Muscle of leg (tissue), 3 donors: ENCODE measurements at regions not wholly inside any gene's neighbourhood (a gene's known extent, or its start where the extent isn't known, plus 50 kb on each side); places are given as distances from the start of the nearest gene placed in this dataset.

Experiments
- DNase-seq: peaks from one replicate; pipeline ENCODE4 v3.0.0; 2013
- H3K27ac ChIP-seq: one replicate; pipeline ENCODE4 v1.5.1; 2013; ENCODE audit warnings: mild to moderate bottlenecking, low read length, control low read depth
- H3K27me3 ChIP-seq: one replicate; pipeline ENCODE4 v1.6.1; 2013; ENCODE audit warnings: low read length; ENCODE audit not compliant: control insufficient read depth, insufficient read depth
- H3K36me3 ChIP-seq: one replicate; pipeline ENCODE4 v1.6.1; 2013; ENCODE audit warnings: low read length; ENCODE audit not compliant: control insufficient read depth, insufficient read depth
- H3K4me1 ChIP-seq: one replicate; pipeline ENCODE4 v1.6.1; 2013; ENCODE audit warnings: low read length; ENCODE audit not compliant: control insufficient read depth, insufficient read depth
- H3K4me3 ChIP-seq: one replicate; pipeline ENCODE4 v1.5.1; 2013; ENCODE audit warnings: low read length, control low read depth
- H3K9me3 ChIP-seq: replicated peaks from 2 replicates; pipeline ENCODE4 v1.6.1; 2013; ENCODE audit warnings: low read depth, low read length; ENCODE audit not compliant: control insufficient read depth
- WGBS: methylation state at CpG from one replicate; pipeline ENCODE4 v1.1.5; 2013; ENCODE audit warnings: missing lambda C conversion rate; ENCODE audit not compliant: insufficient coverage; 5-methylcytosine and 5-hydroxymethylcytosine counted together

DNA sequence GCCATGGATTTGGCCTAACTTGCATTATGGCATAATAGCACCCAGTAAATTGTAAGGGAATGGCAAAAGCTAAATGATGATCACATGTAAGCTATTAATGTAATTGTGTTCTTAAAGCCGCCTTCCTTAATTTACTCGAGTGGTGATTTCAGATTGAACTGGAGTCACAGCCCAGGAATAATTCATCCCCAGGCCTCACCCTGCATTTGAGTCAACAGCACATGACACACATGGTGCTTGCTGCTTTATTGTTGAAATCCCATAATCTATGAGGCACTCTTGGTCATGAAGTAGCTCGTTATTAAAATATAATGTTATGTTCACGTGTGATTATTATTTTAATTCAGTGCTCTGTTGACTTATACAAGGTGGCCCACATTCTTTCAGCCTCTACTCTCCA is 547.5 kb downstream of the VRK1 start:
- no peaks in the 10 kb centered on the region for H3K36me3 ChIP-seq
- H3K27ac ChIP-seq: no peak overlapping the region
- H3K4me1 ChIP-seq: no peaks in the 10 kb centered on the region
- DNase-seq: no peak
- WGBS: no CpG with 5 or more reads among the region's 4 CpGs
- H3K27me3 ChIP-seq: no peaks in the 10 kb centered on the region
- H3K4me3 ChIP-seq: no peak overlapping the region
- no peaks in the 10 kb centered on the region for H3K9me3 ChIP-seq

DNA sequence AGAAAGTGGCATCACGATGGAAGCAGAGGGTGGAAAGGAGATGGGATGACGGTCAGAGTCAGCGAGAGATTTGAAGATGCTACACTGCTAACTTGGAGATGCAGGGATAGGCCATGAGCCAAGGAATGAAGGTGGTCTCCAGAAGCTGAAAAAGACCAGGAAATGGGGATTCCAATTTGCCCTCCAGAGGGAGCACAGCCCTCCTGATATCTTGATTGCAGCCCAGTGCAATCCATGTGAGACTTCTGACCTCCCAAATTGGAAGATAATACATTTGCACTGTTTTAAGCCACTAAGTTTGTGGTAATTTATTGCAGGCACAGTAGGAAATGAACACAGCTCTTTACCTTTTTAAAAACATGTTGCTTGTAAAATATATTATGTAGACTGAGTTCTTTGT is 549.5 kb downstream of the VRK1 start:
- Histone ChIP-seq H3K27me3 (no peaks in the 10 kb centered on the region), H3K27ac (no peak overlapping the region), H3K36me3 (no peaks in the 10 kb centered on the region), H3K4me3 (no peak overlapping the region), H3K9me3 (no peaks in the 10 kb centered on the region), H3K4me1 (no peaks in the 10 kb centered on the region)
- WGBS: 73% methylated on average over 3 of the region's 3 CpGs
- no peak for DNase-seq

DNA sequence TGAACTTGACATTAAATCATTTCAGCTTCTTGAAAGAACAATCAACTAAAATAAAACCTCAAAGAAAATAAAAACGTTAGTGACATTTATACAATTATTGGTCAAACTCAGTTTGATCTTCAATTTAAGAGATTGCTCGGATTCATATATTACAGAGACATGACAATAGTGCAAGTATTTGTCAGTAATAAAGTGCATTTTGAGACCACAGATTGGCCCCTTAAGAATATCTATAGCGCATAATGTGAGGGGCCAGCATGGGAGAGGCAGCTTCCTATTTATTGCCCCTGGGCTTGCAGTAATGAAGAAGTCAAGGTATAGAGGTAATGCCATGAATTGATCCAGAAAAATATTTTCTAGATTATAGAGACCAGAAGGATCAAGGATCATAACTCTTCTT is 552.3 kb downstream of the VRK1 start:
- H3K36me3 ChIP-seq: no peaks in the 10 kb centered on the region
- no peaks in the 10 kb centered on the region for H3K27me3 ChIP-seq
- no peak overlapping the region for H3K27ac ChIP-seq
- WGBS: no CpG with 5 or more reads among the region's 3 CpGs
- no peaks in the 10 kb centered on the region for H3K9me3 ChIP-seq
- no peaks in the 10 kb centered on the region for H3K4me1 ChIP-seq
- H3K4me3 ChIP-seq: no peak overlapping the region
- no peak for DNase-seq

DNA sequence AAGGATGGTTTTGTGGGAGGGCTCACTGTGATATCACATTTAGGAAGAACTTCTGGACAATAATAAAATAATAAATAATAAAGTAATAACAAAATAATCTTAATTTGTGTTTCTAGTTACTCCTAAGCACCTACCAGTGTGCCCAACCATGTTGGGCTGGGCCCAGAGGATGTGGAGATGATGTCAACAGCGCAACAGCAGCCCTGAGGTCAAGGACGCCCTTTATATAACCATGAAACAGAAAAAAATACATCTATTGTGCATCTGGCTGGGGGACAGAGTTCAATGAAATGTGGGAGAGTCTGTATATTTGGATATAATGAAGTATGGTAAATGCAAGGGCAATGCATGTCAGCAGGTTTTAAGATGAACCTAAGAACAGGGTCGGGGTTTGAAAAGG is 552.8 kb downstream of the VRK1 start:
- no peak overlapping the region for H3K4me3 ChIP-seq
- H3K27ac ChIP-seq: no peak overlapping the region
- no peak for DNase-seq
- no peaks in the 10 kb centered on the region for H3K36me3 ChIP-seq
- WGBS: no CpG with 5 or more reads among the region's 3 CpGs
- H3K27me3 ChIP-seq: no peaks in the 10 kb centered on the region
- H3K4me1 ChIP-seq: no peaks in the 10 kb centered on the region
- no peaks in the 10 kb centered on the region for H3K9me3 ChIP-seq

DNA sequence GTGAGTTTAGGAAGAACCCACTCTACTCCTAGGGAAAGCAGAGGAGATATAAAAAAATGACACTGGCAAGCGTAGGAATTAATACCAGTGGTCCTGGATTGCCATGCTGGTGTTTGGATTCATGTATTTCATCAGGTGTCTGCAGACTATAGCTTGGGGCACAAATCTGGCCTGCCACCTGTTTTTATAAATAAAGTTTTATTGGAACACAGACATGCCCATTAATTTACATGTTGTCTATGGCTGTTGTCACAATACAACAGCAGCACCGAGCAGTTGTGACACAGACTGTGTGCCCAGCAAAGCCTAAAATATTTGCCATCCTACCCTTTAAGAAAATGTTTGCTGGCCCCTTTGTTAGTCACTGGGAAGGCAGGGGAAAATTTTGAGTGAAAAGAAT is 553.2 kb downstream of the VRK1 start:
- 71% methylated on average over 1 of the region's 2 CpGs for WGBS
- no peaks in the 10 kb centered on the region for H3K27me3 ChIP-seq
- H3K9me3 ChIP-seq: no peaks in the 10 kb centered on the region
- no peak overlapping the region for H3K4me3 ChIP-seq
- DNase-seq: no peak
- H3K27ac ChIP-seq: no peak overlapping the region
- no peaks in the 10 kb centered on the region for H3K4me1 ChIP-seq
- H3K36me3 ChIP-seq: no peaks in the 10 kb centered on the region

DNA sequence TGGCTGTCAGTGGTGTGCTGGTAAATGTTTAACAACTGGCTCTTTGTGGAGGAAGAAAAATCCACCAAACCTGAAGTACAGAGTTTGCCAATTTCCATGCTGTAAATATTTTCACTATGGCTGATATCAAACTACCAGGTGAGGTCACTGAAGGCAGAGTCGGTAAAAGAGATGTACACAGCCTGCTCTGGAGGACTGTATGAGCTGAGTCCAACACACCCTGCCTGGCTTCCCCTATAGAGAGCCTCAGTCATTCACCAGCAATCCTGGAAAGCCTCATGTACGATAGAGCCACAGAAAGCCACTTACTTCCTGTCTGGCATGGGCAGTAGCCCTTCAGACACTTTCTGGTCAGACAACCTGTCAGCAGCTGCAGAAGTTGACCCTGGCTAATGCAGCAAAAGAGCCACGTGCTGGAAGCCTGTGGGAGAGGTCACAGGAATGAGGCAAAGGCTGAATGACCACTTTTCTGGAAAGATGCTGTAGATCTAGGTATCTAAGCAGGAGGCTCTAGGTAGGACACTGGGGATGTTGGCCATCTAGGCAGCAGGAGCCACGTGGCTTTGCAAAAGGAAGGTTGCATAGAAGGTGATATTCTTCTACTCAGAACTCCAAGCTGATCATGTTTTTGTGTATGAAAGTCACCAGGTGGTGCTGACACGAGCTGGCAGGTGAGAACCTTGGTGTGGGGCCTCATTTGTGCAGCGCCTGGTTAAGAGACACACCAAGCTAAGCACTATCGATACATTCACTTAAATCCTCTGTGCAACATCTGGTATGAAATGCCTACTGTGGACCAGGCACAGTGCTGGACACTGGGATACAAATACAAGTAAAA is 553.9 kb downstream of the VRK1 start:
- Histone ChIP-seq H3K4me3 (no peak overlapping the region), H3K4me1 (no peaks in the 10 kb centered on the region), H3K27me3 (no peaks in the 10 kb centered on the region), H3K36me3 (no peaks in the 10 kb centered on the region), H3K27ac (no peak overlapping the region), H3K9me3 (no peaks in the 10 kb centered on the region)
- WGBS: 34% methylated on average over 4 of the region's 7 CpGs
- DNase-seq: no peak

DNA sequence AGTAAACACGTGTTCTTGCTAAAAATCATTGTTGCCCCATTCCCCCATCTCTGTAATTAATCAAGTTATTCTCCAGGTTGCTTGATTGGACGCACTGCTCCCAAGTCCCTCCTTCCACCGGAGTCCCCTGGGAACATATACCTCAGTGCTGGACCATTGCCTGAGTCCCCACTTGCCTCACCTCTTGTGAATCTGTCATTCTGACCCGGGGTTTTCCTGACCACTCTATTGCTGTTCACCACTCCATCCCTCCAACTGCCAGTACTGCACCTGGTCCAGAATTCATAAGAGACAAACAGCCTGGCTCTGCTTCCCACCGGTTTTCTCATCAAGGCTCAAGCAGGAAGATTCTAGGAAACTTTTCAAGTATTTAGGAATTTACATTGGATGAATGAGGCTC is 555.9 kb downstream of the VRK1 start:
- DNase-seq: peak; percentile 15
- no peaks in the 10 kb centered on the region for H3K36me3 ChIP-seq
- H3K27ac ChIP-seq: no peak overlapping the region
- H3K4me1 ChIP-seq: no peaks in the 10 kb centered on the region
- no peaks in the 10 kb centered on the region for H3K27me3 ChIP-seq
- WGBS: 66% methylated on average over 3 of the region's 5 CpGs
- H3K9me3 ChIP-seq: no peaks in the 10 kb centered on the region
- no peak overlapping the region for H3K4me3 ChIP-seq

DNA sequence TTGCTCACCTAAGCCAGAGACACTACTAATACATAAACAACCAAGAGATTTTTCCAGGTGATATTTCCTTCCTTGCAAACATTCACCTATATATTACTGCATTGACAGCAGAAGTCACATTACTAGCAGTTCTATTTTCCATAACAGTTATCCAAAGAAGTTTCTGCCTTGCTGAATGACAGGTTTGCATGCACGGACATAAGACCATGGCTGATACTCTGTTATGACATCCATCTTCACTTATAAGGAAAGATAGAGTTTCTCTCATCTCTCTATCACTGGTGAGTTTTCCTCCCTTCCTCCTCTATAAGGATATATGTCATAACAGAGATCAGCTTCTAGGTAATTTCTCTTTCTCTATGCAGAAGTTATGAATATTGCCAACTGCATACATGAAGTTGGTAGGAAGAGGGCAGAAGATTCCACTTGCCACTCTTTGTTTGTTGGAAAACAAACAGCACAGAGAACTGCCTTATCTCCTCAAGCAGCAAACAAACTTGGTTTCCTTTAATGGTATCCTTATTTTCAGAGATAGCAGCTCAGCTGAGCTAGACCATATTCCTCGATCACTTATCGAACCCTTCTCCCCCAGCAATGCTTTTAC is 557.0 kb downstream of the VRK1 start:
- Histone ChIP-seq H3K9me3 (no peaks in the 10 kb centered on the region), H3K4me3 (no peak overlapping the region), H3K36me3 (no peaks in the 10 kb centered on the region), H3K27me3 (peaks cover 6% of the 10 kb centered on the region), H3K27ac (no peak overlapping the region), H3K4me1 (no peaks in the 10 kb centered on the region)
- WGBS: 48% methylated on average over 2 of the region's 3 CpGs
- DNase-seq: no peak

DNA sequence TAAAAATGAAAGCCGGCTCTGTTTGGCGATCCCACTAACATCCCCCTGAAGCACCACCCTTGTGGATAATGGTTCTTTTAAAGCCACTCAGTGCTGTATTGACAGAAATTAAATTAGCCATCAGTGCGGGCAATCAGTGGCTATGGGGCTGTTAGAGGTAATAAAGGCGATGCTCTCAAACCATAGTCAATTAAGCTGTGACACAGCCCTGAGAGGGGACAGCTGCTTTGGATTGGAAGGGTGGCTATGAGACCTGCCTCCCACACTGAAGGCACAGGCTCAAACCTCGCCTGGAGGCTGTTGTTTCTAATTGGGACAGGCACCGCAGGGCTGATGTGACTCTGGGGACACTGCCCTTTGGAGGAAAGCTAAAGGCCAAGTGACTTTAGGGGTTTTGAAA is 562.2 kb downstream of the VRK1 start:
- 28% methylated on average over 2 of the region's 6 CpGs for WGBS
- H3K27ac ChIP-seq: no peak overlapping the region
- no peak for DNase-seq
- H3K36me3 ChIP-seq: no peaks in the 10 kb centered on the region
- H3K9me3 ChIP-seq: no peaks in the 10 kb centered on the region
- no peak overlapping the region for H3K4me3 ChIP-seq
- peaks cover 6% of the 10 kb centered on the region for H3K27me3 ChIP-seq
- no peaks in the 10 kb centered on the region for H3K4me1 ChIP-seq

DNA sequence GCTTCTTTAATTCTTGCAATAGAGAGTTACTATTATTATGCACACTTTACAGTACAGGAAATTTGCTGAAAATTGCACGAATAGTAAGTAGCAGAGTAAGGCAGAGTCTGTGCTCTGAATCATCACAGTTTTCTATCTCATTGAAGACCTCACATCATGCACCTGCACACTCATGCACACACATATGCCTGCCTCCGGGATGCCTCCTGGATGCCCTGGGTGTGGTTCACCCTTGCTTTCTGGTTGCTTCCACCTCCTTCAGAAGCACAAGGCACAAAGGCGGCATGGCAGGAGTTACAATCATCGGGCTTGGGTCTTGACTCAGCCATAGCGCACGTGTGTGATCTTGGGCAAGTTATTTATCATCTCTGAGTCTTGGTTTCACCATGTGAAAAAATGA is 564.0 kb downstream of the VRK1 start:
- no peak for DNase-seq
- H3K4me3 ChIP-seq: no peak overlapping the region
- H3K36me3 ChIP-seq: no peaks in the 10 kb centered on the region
- no peaks in the 10 kb centered on the region for H3K9me3 ChIP-seq
- 100% methylated on average over 1 of the region's 6 CpGs for WGBS
- H3K4me1 ChIP-seq: no peaks in the 10 kb centered on the region
- H3K27ac ChIP-seq: no peak overlapping the region
- H3K27me3 ChIP-seq: peaks cover 6% of the 10 kb centered on the region
